ENCODE measurements at regions not wholly inside any gene's neighbourhood (a gene's known extent, or its start where the extent isn't known, plus 50 kb on each side); places are given as distances from the start of the nearest gene placed in this dataset.

DNA sequence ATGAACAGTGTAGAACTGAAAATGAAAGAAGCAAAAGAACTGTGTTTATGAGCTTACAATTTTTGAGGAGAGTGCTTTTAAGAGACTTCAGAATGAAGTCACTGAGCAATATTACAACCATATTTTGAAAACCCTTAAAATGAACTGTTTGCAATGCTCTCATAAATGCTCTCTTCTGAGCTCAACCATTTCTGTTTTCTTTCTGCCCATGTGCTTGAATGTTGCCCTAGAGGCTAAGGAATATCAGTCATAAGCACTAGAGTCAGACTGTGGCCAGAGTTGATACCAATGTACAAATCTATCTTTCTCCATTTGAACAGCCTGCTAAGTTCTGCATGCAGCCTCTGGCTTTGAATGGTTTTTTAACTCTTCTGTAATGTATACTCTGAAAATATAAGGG is 1092.8 kb downstream of the PCDH9 start:
- TF ChIP-seq, protein P1, sequence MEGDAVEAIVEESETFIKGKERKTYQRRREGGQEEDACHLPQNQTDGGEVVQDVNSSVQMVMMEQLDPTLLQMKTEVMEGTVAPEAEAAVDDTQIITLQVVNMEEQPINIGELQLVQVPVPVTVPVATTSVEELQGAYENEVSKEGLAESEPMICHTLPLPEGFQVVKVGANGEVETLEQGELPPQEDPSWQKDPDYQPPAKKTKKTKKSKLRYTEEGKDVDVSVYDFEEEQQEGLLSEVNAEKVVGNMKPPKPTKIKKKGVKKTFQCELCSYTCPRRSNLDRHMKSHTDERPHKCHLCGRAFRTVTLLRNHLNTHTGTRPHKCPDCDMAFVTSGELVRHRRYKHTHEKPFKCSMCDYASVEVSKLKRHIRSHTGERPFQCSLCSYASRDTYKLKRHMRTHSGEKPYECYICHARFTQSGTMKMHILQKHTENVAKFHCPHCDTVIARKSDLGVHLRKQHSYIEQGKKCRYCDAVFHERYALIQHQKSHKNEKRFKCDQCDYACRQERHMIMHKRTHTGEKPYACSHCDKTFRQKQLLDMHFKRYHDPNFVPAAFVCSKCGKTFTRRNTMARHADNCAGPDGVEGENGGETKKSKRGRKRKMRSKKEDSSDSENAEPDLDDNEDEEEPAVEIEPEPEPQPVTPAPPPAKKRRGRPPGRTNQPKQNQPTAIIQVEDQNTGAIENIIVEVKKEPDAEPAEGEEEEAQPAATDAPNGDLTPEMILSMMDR (IDR thresholded peaks at IDR 0.05; ENCODE audit: insufficient read depth, low read length, poor library complexity, severe bottlenecking): no peak

GRCh38 chr13:66128692-66129269 is 1101.4 kb downstream of the PCDH9 start:
- TF ChIP-seq, protein P1 (IDR thresholded peaks at IDR 0.05; ENCODE audit: insufficient read depth, low read length, poor library complexity, severe bottlenecking): no peak
- H3K27me3 ChIP-seq (replicated peaks; ENCODE audit: control insufficient read depth, insufficient read depth, low read length): no peaks in the 10 kb centered on the region
- no peaks in the 10 kb centered on the region for H3K36me3 ChIP-seq (ENCODE audit: control insufficient read depth, insufficient read depth, low read length)

More for the DNA sequence above, 1092.8 kb downstream of the PCDH9 start:
- no peaks in the 10 kb centered on the region for H3K27me3 ChIP-seq (replicated peaks; ENCODE audit: control insufficient read depth, insufficient read depth, low read length)
- no peaks in the 10 kb centered on the region for H3K36me3 ChIP-seq (ENCODE audit: control insufficient read depth, insufficient read depth, low read length)
- no peak overlapping the region for H3K4me3 ChIP-seq (replicated peaks; ENCODE audit: low read depth, low read length)
- no peak for DNase-seq (ENCODE audit: extremely low read depth, insufficient read length)

GRCh38 chr13:66128201-66128600 is 1101.9 kb downstream of the PCDH9 start:
- no peak overlapping the region for H3K4me3 ChIP-seq (replicated peaks; ENCODE audit: low read depth, low read length)

More at GRCh38 chr13:66128692-66129269, 1101.4 kb downstream of the PCDH9 start:
- DNase-seq (ENCODE audit: extremely low read depth, insufficient read length): no peak
- no peak overlapping the region for H3K4me3 ChIP-seq (replicated peaks; ENCODE audit: low read depth, low read length)

DNA sequence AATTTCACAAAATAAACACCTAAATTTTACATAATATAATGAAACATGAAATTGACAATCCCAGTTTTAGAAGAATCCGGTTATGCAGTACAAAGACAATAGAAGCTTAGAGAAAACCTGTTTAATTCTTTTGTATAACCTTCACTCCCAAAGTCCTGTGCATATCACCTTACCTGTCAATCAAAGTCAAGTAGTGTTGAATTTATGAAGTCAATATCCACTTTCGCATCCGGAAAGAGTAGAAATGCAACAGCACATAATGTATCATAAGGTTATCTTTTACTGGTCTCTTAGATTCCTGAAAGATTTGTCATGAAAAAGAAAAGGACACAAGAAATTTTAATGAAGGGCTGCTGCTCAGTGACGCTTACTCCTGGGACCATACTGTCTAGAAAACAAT is 1112.6 kb downstream of the PCDH9 start:
- TF ChIP-seq, protein P1 (IDR thresholded peaks at IDR 0.05; ENCODE audit: insufficient read depth, low read length, poor library complexity, severe bottlenecking): no peak
- Histone ChIP-seq H3K27me3 (replicated peaks; ENCODE audit: control insufficient read depth, insufficient read depth, low read length) (no peaks in the 10 kb centered on the region), H3K4me3 (replicated peaks; ENCODE audit: low read depth, low read length) (no peak overlapping the region), H3K36me3 (ENCODE audit: control insufficient read depth, insufficient read depth, low read length) (no peaks in the 10 kb centered on the region)
- DNase-seq (ENCODE audit: extremely low read depth, insufficient read length): no peak

More at GRCh38 chr13:66128201-66128600, 1101.9 kb downstream of the PCDH9 start:
- Histone ChIP-seq H3K36me3 (ENCODE audit: control insufficient read depth, insufficient read depth, low read length) (no peaks in the 10 kb centered on the region), H3K27me3 (replicated peaks; ENCODE audit: control insufficient read depth, insufficient read depth, low read length) (no peaks in the 10 kb centered on the region)
- no peak for DNase-seq (ENCODE audit: extremely low read depth, insufficient read length)
- TF ChIP-seq, protein P1 (IDR thresholded peaks at IDR 0.05; ENCODE audit: insufficient read depth, low read length, poor library complexity, severe bottlenecking): no peak

- no peak overlapping the region for H3K4me3 ChIP-seq (replicated peaks; ENCODE audit: low read depth, low read length)
- H3K36me3 ChIP-seq (ENCODE audit: control insufficient read depth, insufficient read depth, low read length): no peaks in the 10 kb centered on the region
- DNase-seq (ENCODE audit: extremely low read depth, insufficient read length): no peak
- no peaks in the 10 kb centered on the region for H3K27me3 ChIP-seq (replicated peaks; ENCODE audit: control insufficient read depth, insufficient read depth, low read length)
- TF ChIP-seq, protein P1 (IDR thresholded peaks at IDR 0.05; ENCODE audit: insufficient read depth, low read length, poor library complexity, severe bottlenecking): no peak
Observed at GRCh38 chr13:66113882-66114526, 1116.1 kb downstream of the PCDH9 start.
